ENCODE measurements at regions not wholly inside any gene's neighbourhood (a gene's known extent, or its start where the extent isn't known, plus 50 kb on each side); places are given as distances from the start of the nearest gene placed in this dataset.

- Histone ChIP-seq H3K4me3 (no peak overlapping the region), H3K36me3 (replicated peaks) (no peaks in the 10 kb centered on the region), H3K27me3 (ENCODE audit: low read depth) (peaks cover 4% of the 10 kb centered on the region), H3K9me3 (no peaks in the 10 kb centered on the region), H3K4me1 (no peaks in the 10 kb centered on the region)
- in situ Hi-C loops (cut with MboI; ENCODE audit: low sequenced_read_pairs) = no loop called here
- DNase-seq (ENCODE audit: low spot score in 2 of 2) = no peak
Observed at GRCh38 chr7:45343746-45344145, 186.2 kb downstream of the RAMP3 start.

- peaks cover 7% of the 10 kb centered on the region for H3K27me3 ChIP-seq (ENCODE audit: low read depth)
- H3K4me3 ChIP-seq = no peak overlapping the region
- H3K36me3 ChIP-seq (replicated peaks) = no peaks in the 10 kb centered on the region
- in situ Hi-C loops (cut with MboI; ENCODE audit: low sequenced_read_pairs) = no loop called here
- peak in 1 of 2 experiments; percentile 26 for DNase-seq (ENCODE audit: low spot score in 2 of 2)
- H3K9me3 ChIP-seq = no peaks in the 10 kb centered on the region
- no peaks in the 10 kb centered on the region for H3K4me1 ChIP-seq
Observed at GRCh38 chr7:45347804-45348203, 190.2 kb downstream of the RAMP3 start.

GRCh38 chr7:45349090-45349489, 191.5 kb downstream of the RAMP3 start:
- Histone ChIP-seq H3K36me3 (replicated peaks) (no peaks in the 10 kb centered on the region), H3K9me3 (no peaks in the 10 kb centered on the region), H3K27me3 (ENCODE audit: low read depth) (peaks cover 6% of the 10 kb centered on the region), H3K4me1 (no peaks in the 10 kb centered on the region), H3K4me3 (no peak overlapping the region)
- DNase-seq (ENCODE audit: low spot score in 2 of 2) = no peak
- in situ Hi-C loops (cut with MboI; ENCODE audit: low sequenced_read_pairs) = no loop called here

- Histone ChIP-seq H3K9me3 (no peaks in the 10 kb centered on the region), H3K27me3 (ENCODE audit: low read depth) (peaks cover 3% of the 10 kb centered on the region; the same call in 1 of the 2 replicates), H3K4me1 (no peaks in the 10 kb centered on the region), H3K4me3 (no peak overlapping the region), H3K36me3 (replicated peaks) (no peaks in the 10 kb centered on the region)
- DNase-seq (ENCODE audit: low spot score in 2 of 2) = no peak
- in situ Hi-C loops (cut with MboI; ENCODE audit: low sequenced_read_pairs) = no loop called here
Observed at GRCh38 chr7:45350896-45351295, 193.3 kb downstream of the RAMP3 start.

DNA sequence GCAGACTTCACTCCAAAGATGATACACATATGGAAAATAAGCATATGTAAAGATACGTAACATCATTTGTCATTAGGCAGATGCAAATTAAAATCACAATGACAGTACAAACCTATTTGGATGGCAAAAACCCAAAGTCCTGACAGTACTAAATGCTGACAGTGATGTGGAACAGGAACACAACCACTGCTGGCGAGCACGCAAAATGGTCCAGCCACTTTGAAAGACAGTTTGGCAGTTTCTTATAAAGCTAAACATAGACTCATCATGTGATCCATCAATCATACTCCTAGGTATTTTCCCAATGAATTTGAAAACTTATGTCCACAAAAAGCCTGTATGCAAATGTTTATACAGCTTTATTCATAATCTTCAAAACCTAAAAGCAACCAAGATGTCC, 200.7 kb downstream of the RAMP3 start:
- no peaks in the 10 kb centered on the region for H3K4me1 ChIP-seq
- H3K36me3 ChIP-seq (replicated peaks) = no peaks in the 10 kb centered on the region
- no peaks in the 10 kb centered on the region for H3K9me3 ChIP-seq
- in situ Hi-C loops (cut with MboI; ENCODE audit: low sequenced_read_pairs) = no loop called here
- peaks cover 5% of the 10 kb centered on the region for H3K27me3 ChIP-seq (ENCODE audit: low read depth)
- no peak for DNase-seq (ENCODE audit: low spot score in 2 of 2)
- H3K4me3 ChIP-seq = no peak overlapping the region

DNA sequence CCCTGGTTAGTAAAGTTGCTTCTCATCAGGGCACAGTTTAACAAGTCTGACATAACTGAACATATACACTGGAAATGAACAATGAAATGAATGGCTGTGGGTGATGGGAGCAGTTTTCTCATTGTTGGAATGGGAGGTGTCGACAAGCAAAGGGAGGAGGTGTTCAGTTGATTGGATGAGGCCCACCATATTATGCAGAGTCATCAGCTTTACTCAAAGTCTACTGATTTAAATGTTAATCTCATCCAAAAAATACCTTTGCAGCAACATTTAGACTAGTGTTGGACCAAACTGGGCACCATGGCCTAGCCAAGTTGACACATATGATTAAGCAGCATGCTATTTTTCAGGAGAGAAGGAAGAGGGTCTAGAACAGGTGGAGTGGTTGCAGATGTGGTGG, 201.7 kb downstream of the RAMP3 start:
- no peaks in the 10 kb centered on the region for H3K9me3 ChIP-seq
- H3K4me3 ChIP-seq = no peak overlapping the region
- peaks cover 5% of the 10 kb centered on the region for H3K27me3 ChIP-seq (ENCODE audit: low read depth)
- no peaks in the 10 kb centered on the region for H3K4me1 ChIP-seq
- no peak for DNase-seq (ENCODE audit: low spot score in 2 of 2)
- in situ Hi-C loops (cut with MboI; ENCODE audit: low sequenced_read_pairs) = no loop called here
- H3K36me3 ChIP-seq (replicated peaks) = no peaks in the 10 kb centered on the region

DNA sequence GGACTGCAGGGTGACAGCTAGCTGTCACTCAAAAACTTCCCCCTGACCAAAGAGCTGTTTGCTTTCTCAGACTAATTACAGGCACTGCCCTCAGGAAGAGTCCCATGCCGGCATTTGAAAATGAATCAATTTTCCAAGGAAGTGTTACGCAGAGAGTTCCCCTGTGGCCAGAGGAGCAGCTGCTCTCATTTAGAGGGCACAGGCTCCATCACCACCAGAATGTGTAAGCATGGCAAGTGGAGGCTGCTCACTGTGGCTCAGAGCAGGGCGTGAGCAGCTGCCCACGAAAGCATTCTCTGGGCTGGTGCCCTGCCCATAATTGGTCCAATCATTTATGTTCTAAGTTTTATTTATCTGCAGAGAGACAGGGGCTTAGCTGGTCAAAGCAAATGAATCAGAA, 202.2 kb downstream of the RAMP3 start:
- Histone ChIP-seq H3K4me3 (no peak overlapping the region), H3K27me3 (ENCODE audit: low read depth) (peaks cover 5% of the 10 kb centered on the region), H3K9me3 (no peaks in the 10 kb centered on the region), H3K4me1 (no peaks in the 10 kb centered on the region), H3K36me3 (replicated peaks) (no peaks in the 10 kb centered on the region)
- in situ Hi-C loops (cut with MboI; ENCODE audit: low sequenced_read_pairs) = no loop called here
- DNase-seq (ENCODE audit: low spot score in 2 of 2) = no peak

GRCh38 chr7:45363669-45364068, 206.1 kb downstream of the RAMP3 start:
- no peak for DNase-seq (ENCODE audit: low spot score in 2 of 2)
- in situ Hi-C loops (cut with MboI; ENCODE audit: low sequenced_read_pairs) = no loop called here

GRCh38 chr7:45365341-45365740, 207.8 kb downstream of the RAMP3 start:
- Histone ChIP-seq H3K27me3 (ENCODE audit: low read depth) (no peaks in the 10 kb centered on the region), H3K36me3 (replicated peaks) (no peaks in the 10 kb centered on the region), H3K4me3 (no peak overlapping the region), H3K4me1 (no peaks in the 10 kb centered on the region), H3K9me3 (no peaks in the 10 kb centered on the region)
- in situ Hi-C loops (cut with MboI; ENCODE audit: low sequenced_read_pairs) = no loop called here
- DNase-seq (ENCODE audit: low spot score in 2 of 2) = no peak

More at GRCh38 chr7:45363669-45364068, 206.1 kb downstream of the RAMP3 start:
- H3K9me3 ChIP-seq = no peaks in the 10 kb centered on the region
- no peaks in the 10 kb centered on the region for H3K36me3 ChIP-seq (replicated peaks)
- H3K4me1 ChIP-seq = no peaks in the 10 kb centered on the region
- no peaks in the 10 kb centered on the region for H3K27me3 ChIP-seq (ENCODE audit: low read depth)
- H3K4me3 ChIP-seq = no peak overlapping the region

GRCh38 chr7:45366475-45366874, 207.7 kb upstream of the ADCY1 start:
- DNase-seq (ENCODE audit: low spot score in 2 of 2) = no peak
- in situ Hi-C loops (cut with MboI; ENCODE audit: low sequenced_read_pairs) = no loop called here
- Histone ChIP-seq H3K27me3 (ENCODE audit: low read depth) (no peaks in the 10 kb centered on the region), H3K9me3 (no peaks in the 10 kb centered on the region), H3K36me3 (replicated peaks) (no peaks in the 10 kb centered on the region), H3K4me3 (no peak overlapping the region), H3K4me1 (no peaks in the 10 kb centered on the region)

GRCh38 chr7:45367026-45367425, 207.1 kb upstream of the ADCY1 start:
- Histone ChIP-seq H3K4me3 (no peak overlapping the region), H3K9me3 (no peaks in the 10 kb centered on the region), H3K4me1 (no peaks in the 10 kb centered on the region), H3K27me3 (ENCODE audit: low read depth) (no peaks in the 10 kb centered on the region), H3K36me3 (replicated peaks) (no peaks in the 10 kb centered on the region)
- in situ Hi-C loops (cut with MboI; ENCODE audit: low sequenced_read_pairs) = no loop called here
- DNase-seq (ENCODE audit: low spot score in 2 of 2) = no peak

GRCh38 chr7:45368129-45368807, 205.9 kb upstream of the ADCY1 start:
- Histone ChIP-seq H3K4me3 (no peak overlapping the region), H3K36me3 (replicated peaks) (no peaks in the 10 kb centered on the region), H3K4me1 (no peaks in the 10 kb centered on the region), H3K27me3 (ENCODE audit: low read depth) (no peaks in the 10 kb centered on the region), H3K9me3 (no peaks in the 10 kb centered on the region)
- DNase-seq (ENCODE audit: low spot score in 2 of 2) = no peak
- in situ Hi-C loops (cut with MboI; ENCODE audit: low sequenced_read_pairs) = no loop called here

- no peaks in the 10 kb centered on the region for H3K4me1 ChIP-seq
- in situ Hi-C loops (cut with MboI; ENCODE audit: low sequenced_read_pairs) = no loop called here
- no peak for DNase-seq (ENCODE audit: low spot score in 2 of 2)
- no peak overlapping the region for H3K4me3 ChIP-seq
- no peaks in the 10 kb centered on the region for H3K9me3 ChIP-seq
- H3K27me3 ChIP-seq (ENCODE audit: low read depth) = no peaks in the 10 kb centered on the region
- no peaks in the 10 kb centered on the region for H3K36me3 ChIP-seq (replicated peaks)
Observed at GRCh38 chr7:45384499-45384898, 189.7 kb upstream of the ADCY1 start.

DNA sequence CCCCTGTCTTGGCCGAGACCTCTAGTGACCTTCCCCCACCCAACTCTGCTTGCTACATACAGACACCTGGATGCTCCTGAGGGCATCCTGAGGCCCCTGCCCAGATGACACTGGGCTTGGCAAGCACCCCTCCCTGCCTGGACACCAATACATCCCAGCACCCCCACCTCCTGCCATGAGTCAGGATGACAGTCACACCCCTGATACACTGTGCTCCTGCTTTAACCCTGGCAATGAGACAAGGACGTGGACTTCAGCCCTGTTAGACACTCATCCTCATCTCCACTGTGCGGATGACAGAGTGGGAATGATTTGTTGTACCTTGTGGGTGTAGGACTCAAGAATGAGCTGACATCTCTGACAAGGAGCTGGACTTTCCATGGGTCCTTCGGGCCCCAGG, 186.3 kb upstream of the ADCY1 start:
- Histone ChIP-seq H3K36me3 (replicated peaks) (no peaks in the 10 kb centered on the region), H3K4me3 (no peak overlapping the region), H3K4me1 (no peaks in the 10 kb centered on the region), H3K9me3 (no peaks in the 10 kb centered on the region), H3K27me3 (ENCODE audit: low read depth) (no peaks in the 10 kb centered on the region)
- no peak for DNase-seq (ENCODE audit: low spot score in 2 of 2)
- in situ Hi-C loops (cut with MboI; ENCODE audit: low sequenced_read_pairs) = no loop called here

Data from HAP-1 (cell line).